ENCODE measurements at regions not wholly inside any gene's neighbourhood (a gene's known extent, or its start where the extent isn't known, plus 50 kb on each side); places are given as distances from the start of the nearest gene placed in this dataset.

DNA sequence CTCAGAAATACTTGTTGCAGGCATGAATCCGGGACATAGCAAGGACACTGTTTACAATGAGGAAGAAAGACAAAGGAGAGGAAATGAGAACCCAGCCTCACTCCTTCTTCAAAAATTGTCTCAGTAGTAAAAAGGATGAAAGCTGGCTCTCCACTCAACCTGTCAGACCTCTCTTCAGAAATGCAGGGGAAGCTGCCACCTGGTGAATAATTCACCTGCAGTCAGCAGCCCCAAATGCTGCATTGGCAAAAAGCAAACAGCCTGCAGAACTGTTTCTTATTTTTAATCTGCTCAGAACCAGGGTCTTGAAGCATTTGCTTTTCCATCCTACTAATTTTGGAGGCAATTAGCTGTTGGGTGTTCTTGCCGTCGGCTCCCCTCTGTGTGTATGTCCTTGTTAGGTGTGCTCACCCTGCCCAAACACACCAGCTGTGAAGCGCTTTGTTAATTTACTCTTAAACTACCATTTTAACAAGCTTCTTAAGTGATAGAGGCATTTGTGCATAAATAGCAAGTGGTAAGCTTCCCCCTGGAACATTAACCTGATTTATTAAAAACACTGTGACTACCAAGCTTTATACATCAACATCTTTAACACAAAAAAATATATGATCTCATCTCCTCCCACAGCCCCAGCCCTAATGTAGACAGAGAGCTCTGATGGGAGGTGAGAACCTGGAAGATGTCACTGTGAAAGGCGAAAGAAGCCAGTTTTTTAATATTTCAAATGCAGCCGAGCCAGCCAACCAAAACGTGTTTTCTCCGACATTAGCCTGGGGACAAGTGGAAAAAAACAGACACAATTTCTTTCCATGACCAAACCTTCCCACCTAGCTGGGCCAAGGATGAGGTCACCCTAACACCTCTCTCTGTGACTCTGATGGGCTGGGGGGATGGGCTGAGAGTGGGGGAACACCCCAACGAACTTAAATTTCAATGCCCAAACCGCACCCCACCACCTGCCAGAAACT, 451.0 kb upstream of the SULF2 start:
- RAD21 ChIA-PET (ENCODE audit: unreplicated experiment) = no interaction called here
- H3K4me1 ChIP-seq (ENCODE audit: control insufficient read depth, insufficient read depth, low read length) = no peaks in the 10 kb centered on the region
- TF ChIP-seq YBX1 (IDR thresholded peaks at IDR 0.05) (no peak), KDM1A (IDR thresholded peaks at IDR 0.05; ENCODE audit: borderline replicate concordance) (no peak), DPF2 (IDR thresholded peaks at IDR 0.05) (peak; percentile 54), MTA2 (IDR thresholded peaks at IDR 0.05; ENCODE audit: low read depth) (peak; percentile 28; the same call in 1 of the 2 replicates), BHLHE40 (IDR thresholded peaks at IDR 0.05; ENCODE audit: borderline replicate concordance in 1 of 2, low read depth in 2 of 2, low read length in 1 of 2) (peak in 1 of 2 experiments; percentile 15; a peak in 1 of 4 replicates), FOXK2 (IDR thresholded peaks at IDR 0.05) (no peak), KLF5 (IDR thresholded peaks at IDR 0.05; ENCODE audit: partially characterized antibody) (no peak), PML (IDR thresholded peaks at IDR 0.05; ENCODE audit: low read length) (no peak), TAF1 (IDR thresholded peaks at IDR 0.05; ENCODE audit: borderline replicate concordance, low read depth, low read length) (no peak), SIX5 (IDR thresholded peaks at IDR 0.05; ENCODE audit: low read depth, low read length, severe bottlenecking) (no peak), ELK1 (IDR thresholded peaks at IDR 0.05; ENCODE audit: low read depth, low read length) (no peak), IKZF1 (conservative IDR thresholded peaks at IDR 0.05) (peak; percentile 81), SPI1 (IDR thresholded peaks at IDR 0.05; ENCODE audit: borderline replicate concordance, insufficient read depth, low read depth, low read length) (no peak), MXI1 (IDR thresholded peaks at IDR 0.05; ENCODE audit: low read depth, low read length) (no peak), ZNF384 (IDR thresholded peaks at IDR 0.05; ENCODE audit: borderline replicate concordance, low read depth, low read length) (no peak), BACH1 (IDR thresholded peaks at IDR 0.05; ENCODE audit: borderline replicate concordance) (no peak), HDAC6 (IDR thresholded peaks at IDR 0.05; ENCODE audit: unreplicated experiment) (no peak), RCOR1 (conservative IDR thresholded peaks at IDR 0.05; ENCODE audit: low read depth, low read length) (no peak), HDAC2 (IDR thresholded peaks at IDR 0.05) (no peak), IRF5 (IDR thresholded peaks at IDR 0.05; ENCODE audit: borderline replicate concordance) (no peak), TCF7 (IDR thresholded peaks at IDR 0.05; ENCODE audit: borderline replicate concordance) (no peak), ATF7 (IDR thresholded peaks at IDR 0.05; ENCODE audit: low read depth) (peak; percentile 92)
- TF ChIP-seq, protein P1, sequence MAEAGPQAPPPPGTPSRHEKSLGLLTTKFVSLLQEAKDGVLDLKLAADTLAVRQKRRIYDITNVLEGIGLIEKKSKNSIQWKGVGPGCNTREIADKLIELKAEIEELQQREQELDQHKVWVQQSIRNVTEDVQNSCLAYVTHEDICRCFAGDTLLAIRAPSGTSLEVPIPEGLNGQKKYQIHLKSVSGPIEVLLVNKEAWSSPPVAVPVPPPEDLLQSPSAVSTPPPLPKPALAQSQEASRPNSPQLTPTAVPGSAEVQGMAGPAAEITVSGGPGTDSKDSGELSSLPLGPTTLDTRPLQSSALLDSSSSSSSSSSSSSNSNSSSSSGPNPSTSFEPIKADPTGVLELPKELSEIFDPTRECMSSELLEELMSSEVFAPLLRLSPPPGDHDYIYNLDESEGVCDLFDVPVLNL (IDR thresholded peaks at IDR 0.05; ENCODE audit: low read depth, low read length) = no peak

More for the DNA sequence above, 451.0 kb upstream of the SULF2 start:
- POLR2A ChIA-PET = no interaction called here
- DNase-seq (ENCODE audit: low read depth, low spot score) (no peak), FAIRE-seq (no peak), ATAC-seq (no peak)
- intact Hi-C loops (cut with micrococcal nuclease; ENCODE audit: unreplicated experiment) = no loop called here
- H3K79me2 ChIP-seq (ENCODE audit: control insufficient read depth, insufficient read depth, low read length) = no peaks in the 10 kb centered on the region
- H3K4me2 ChIP-seq (ENCODE audit: control insufficient read depth, insufficient read depth) = no peak overlapping the region
- H3K9ac ChIP-seq (ENCODE audit: control insufficient read depth, insufficient read depth, low read length) = no peak overlapping the region
- WGBS (ENCODE audit: insufficient coverage, insufficient replicate concordance, low lambda C conversion rate, missing lambda C conversion rate) = 52% methylated on average over 10 of the region's 10 CpGs
- no peak overlapping the region for H3K4me3 ChIP-seq
- SMC1A ChIA-PET (ENCODE audit: uncharacterized antibody, unreplicated experiment) = interaction anchor here (0.6 kb wide), 1 partner anchor 755 kb away, joined by 3 read pairs; no protein-coding TSS in a partner anchor
- in situ Hi-C loops (cut with MboI) = no loop called here
- CTCF ChIA-PET = interaction anchor here (0.7 to 1.6 kb wide), 4 partner anchors 10 to 384 kb away, joined by 3 to 5 read pairs (median 3); no protein-coding TSS in a partner anchor
- no peaks in the 10 kb centered on the region; the same call in 2 of the 3 replicates for H3K9me3 ChIP-seq (replicated peaks; ENCODE audit: control insufficient read depth, insufficient read depth, low read length)
- no peaks in the 10 kb centered on the region for H3K36me3 ChIP-seq (ENCODE audit: control insufficient read depth in 2 of 2, insufficient read depth in 2 of 2, low read length in 1 of 2)
- H2AFZ ChIP-seq (ENCODE audit: control insufficient read depth, low read depth, low read length) = no peak overlapping the region
- no peaks in the 10 kb centered on the region for H4K20me1 ChIP-seq (ENCODE audit: control insufficient read depth, insufficient read depth)
- BruUV-seq (replicated peaks) = no TSS peak
- H3K27ac ChIP-seq (ENCODE audit: control insufficient read depth, insufficient read depth) = no peak overlapping the region
- no peaks in the 10 kb centered on the region; a peak in 1 of 4 replicates for H3K27me3 ChIP-seq (replicated peaks in 1 of 2; ENCODE audit: control insufficient read depth in 2 of 2, insufficient read depth in 2 of 2, low read length in 1 of 2)
